ENCODE measurements at regions not wholly inside any gene's neighbourhood (a gene's known extent, or its start where the extent isn't known, plus 50 kb on each side); places are given as distances from the start of the nearest gene placed in this dataset.
"Not testable (repeated sequence)": the region's sequence is repeated elsewhere in the genome, so short reads cannot be mapped to it uniquely, and the experiment has no call there.

- Histone ChIP-seq H3K27ac (no peak overlapping the region), H3K4me3 (no peak overlapping the region), H3K9me3 (no peaks in the 10 kb centered on the region), H3K27me3 (no peaks in the 10 kb centered on the region), H3K4me1 (no peaks in the 10 kb centered on the region), H3K36me3 (no peaks in the 10 kb centered on the region)
- DNase-seq (ENCODE audit: extremely low spot score in 2 of 2) = no peak
- TF ChIP-seq POLR2AphosphoS5 (IDR thresholded peaks at IDR 0.05; ENCODE audit: insufficient read depth in 1 of 2, low read depth in 1 of 2) = no peak
- TF ChIP-seq, protein P1, sequence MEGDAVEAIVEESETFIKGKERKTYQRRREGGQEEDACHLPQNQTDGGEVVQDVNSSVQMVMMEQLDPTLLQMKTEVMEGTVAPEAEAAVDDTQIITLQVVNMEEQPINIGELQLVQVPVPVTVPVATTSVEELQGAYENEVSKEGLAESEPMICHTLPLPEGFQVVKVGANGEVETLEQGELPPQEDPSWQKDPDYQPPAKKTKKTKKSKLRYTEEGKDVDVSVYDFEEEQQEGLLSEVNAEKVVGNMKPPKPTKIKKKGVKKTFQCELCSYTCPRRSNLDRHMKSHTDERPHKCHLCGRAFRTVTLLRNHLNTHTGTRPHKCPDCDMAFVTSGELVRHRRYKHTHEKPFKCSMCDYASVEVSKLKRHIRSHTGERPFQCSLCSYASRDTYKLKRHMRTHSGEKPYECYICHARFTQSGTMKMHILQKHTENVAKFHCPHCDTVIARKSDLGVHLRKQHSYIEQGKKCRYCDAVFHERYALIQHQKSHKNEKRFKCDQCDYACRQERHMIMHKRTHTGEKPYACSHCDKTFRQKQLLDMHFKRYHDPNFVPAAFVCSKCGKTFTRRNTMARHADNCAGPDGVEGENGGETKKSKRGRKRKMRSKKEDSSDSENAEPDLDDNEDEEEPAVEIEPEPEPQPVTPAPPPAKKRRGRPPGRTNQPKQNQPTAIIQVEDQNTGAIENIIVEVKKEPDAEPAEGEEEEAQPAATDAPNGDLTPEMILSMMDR (IDR thresholded peaks at IDR 0.05) = no peak
- no peak for TF ChIP-seq POLR2A (IDR thresholded peaks at IDR 0.05)
- intact Hi-C loops (cut with DNase I) = no loop called here
Observed at GRCh38 chr18:26628017-26628416, 79.7 kb upstream of the KCTD1 start.

DNA sequence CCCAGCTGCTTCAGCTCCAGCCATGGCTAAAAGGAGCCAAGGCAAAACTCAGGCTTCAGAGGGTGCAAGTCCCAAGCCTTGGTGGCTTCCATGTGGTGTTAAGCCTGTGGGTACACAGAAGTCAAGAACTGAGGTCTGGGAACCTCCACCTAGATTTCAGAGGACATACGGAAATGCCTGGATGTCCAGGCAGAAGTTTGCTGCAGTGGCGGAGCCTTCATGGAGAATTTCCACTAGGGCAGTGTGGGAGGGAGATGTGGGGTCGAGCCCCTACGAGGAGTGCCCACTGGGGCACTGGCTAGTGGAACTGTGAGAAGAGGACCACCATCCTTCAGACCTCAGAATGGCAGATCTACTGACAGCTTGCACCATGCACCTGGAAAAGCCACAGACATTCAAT lies 76.1 kb upstream of the KCTD1 start:
- Histone ChIP-seq H3K9me3 (no peaks in the 10 kb centered on the region), H3K27me3 (no peaks in the 10 kb centered on the region), H3K36me3 (no peaks in the 10 kb centered on the region), H3K4me3 (no peak overlapping the region), H3K27ac (no peak overlapping the region), H3K4me1 (no peaks in the 10 kb centered on the region)
- intact Hi-C loops (cut with DNase I) = no loop called here
- TF ChIP-seq POLR2AphosphoS5 (IDR thresholded peaks at IDR 0.05; ENCODE audit: insufficient read depth in 1 of 2, low read depth in 1 of 2) (no peak), POLR2A (IDR thresholded peaks at IDR 0.05) (no peak)
- TF ChIP-seq, protein P1 (IDR thresholded peaks at IDR 0.05) = no peak
- peak in 1 of 2 donors; percentile 70 for DNase-seq (ENCODE audit: extremely low spot score in 2 of 2)

GRCh38 chr18:26623314-26623713 lies 75.0 kb upstream of the KCTD1 start:
- H3K4me3 ChIP-seq; DNase-seq (ENCODE audit: extremely low spot score in 2 of 2); H3K4me1 ChIP-seq; H3K27ac ChIP-seq; H3K9me3 ChIP-seq; H3K36me3 ChIP-seq; H3K27me3 ChIP-seq; intact Hi-C loops (cut with DNase I): not testable (repeated sequence)

- H3K4me3 ChIP-seq = peak overlapping the region in 1 of 2 donors; percentile 18
- TF ChIP-seq POLR2A (IDR thresholded peaks at IDR 0.05) = no peak
- TF ChIP-seq, protein P1 (IDR thresholded peaks at IDR 0.05) = peak in 2 of 3 experiments; percentile 16 to 24
- no peak for DNase-seq (ENCODE audit: extremely low spot score in 2 of 2)
- H3K27ac ChIP-seq = no peak overlapping the region
- peaks cover 8% of the 10 kb centered on the region for H3K4me1 ChIP-seq
- intact Hi-C loops (cut with DNase I) = no loop called here
- H3K9me3 ChIP-seq = no peaks in the 10 kb centered on the region
- H3K27me3 ChIP-seq = no peaks in the 10 kb centered on the region
- H3K36me3 ChIP-seq = no peaks in the 10 kb centered on the region
Observed at GRCh38 chr18:26621161-26622026, 73.0 kb upstream of the KCTD1 start.

- H3K9me3 ChIP-seq = no peaks in the 10 kb centered on the region
- no peak overlapping the region for H3K4me3 ChIP-seq
- no peaks in the 10 kb centered on the region for H3K36me3 ChIP-seq
- TF ChIP-seq, protein P1 (IDR thresholded peaks at IDR 0.05) = no peak
- TF ChIP-seq POLR2A (IDR thresholded peaks at IDR 0.05) (no peak), POLR2AphosphoS5 (IDR thresholded peaks at IDR 0.05; ENCODE audit: insufficient read depth in 1 of 2, low read depth in 1 of 2) (no peak)
- H3K27ac ChIP-seq = no peak overlapping the region
- intact Hi-C loops (cut with DNase I) = no loop called here
- DNase-seq (ENCODE audit: extremely low spot score in 2 of 2) = no peak
- H3K4me1 ChIP-seq = peaks cover 8% of the 10 kb centered on the region
- H3K27me3 ChIP-seq = no peaks in the 10 kb centered on the region
Observed at GRCh38 chr18:26619350-26619749, 71.0 kb upstream of the KCTD1 start.
